ENCODE measurements at regions not wholly inside any gene's neighbourhood (a gene's known extent, or its start where the extent isn't known, plus 50 kb on each side); places are given as distances from the start of the nearest gene placed in this dataset.

GRCh38 chr4:60962286-60962685 lies 237.8 kb upstream of the ADGRL3 start:
- no peak for TF ChIP-seq REST (IDR thresholded peaks at IDR 0.05; ENCODE audit: insufficient read depth in 1 of 2, low read depth in 2 of 2, low read length in 2 of 2)
- TF ChIP-seq POLR2AphosphoS5 (IDR thresholded peaks at IDR 0.05; ENCODE audit: low read depth, low read length), result no peak
- no peak for TF ChIP-seq SIN3A (IDR thresholded peaks at IDR 0.05; ENCODE audit: borderline replicate concordance, insufficient read depth, low read length)

Measured in PFSK-1 (cell line).